ENCODE measurements at regions not wholly inside any gene's neighbourhood (a gene's known extent, or its start where the extent isn't known, plus 50 kb on each side); places are given as distances from the start of the nearest gene placed in this dataset.

- DNase-seq (ENCODE audit: low read depth, low spot score) = no peak
Observed at GRCh38 chr13:106351251-106351650, 184.2 kb downstream of the EFNB2 start.

GRCh38 chr13:106350208-106350607 is 185.3 kb downstream of the EFNB2 start:
- peak; percentile 51 for DNase-seq (ENCODE audit: low read depth, low spot score)

GRCh38 chr13:106349080-106349931 is 186.2 kb downstream of the EFNB2 start:
- peak; percentile 71 for DNase-seq (ENCODE audit: low read depth, low spot score)

DNA sequence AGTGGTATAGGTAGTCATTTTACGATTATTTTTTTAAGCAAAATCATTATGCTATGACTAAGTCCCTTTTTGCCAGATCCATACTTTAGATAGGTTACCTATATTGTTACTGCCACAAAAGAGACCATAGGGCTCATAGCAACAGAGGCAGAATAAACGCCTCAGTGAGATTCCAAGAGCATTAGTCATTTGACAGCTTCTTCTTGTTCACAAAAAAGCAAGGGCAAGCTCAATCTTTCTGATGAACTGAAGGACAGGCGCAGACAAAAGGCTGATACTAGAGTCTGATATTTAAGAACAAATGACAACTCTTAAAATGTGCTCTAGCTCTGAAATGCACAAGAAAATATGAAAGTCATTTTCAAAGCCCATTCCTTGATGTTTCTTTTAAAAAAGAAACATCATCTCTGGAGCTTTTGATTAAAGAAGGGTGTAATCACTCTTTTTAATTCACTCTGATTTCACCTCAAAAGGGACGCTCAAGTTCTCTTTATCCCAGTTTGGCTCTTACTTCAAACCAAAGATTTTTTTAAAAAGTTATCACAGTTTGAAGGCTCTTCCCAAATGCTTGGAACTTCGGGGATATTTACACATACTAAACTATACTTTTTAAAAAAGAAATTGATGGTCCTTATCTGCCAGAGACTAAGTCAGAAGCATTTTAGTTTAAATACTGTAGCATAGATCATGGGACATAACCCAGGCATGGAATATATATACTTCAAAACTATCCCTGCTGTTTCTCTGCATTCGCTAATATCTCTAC is 187.2 kb downstream of the EFNB2 start:
- DNase-seq (ENCODE audit: low read depth, low spot score) = peak; percentile 84

GRCh38 chr13:106344342-106344741 is 191.1 kb downstream of the EFNB2 start:
- DNase-seq (ENCODE audit: low read depth, low spot score) = no peak

DNA sequence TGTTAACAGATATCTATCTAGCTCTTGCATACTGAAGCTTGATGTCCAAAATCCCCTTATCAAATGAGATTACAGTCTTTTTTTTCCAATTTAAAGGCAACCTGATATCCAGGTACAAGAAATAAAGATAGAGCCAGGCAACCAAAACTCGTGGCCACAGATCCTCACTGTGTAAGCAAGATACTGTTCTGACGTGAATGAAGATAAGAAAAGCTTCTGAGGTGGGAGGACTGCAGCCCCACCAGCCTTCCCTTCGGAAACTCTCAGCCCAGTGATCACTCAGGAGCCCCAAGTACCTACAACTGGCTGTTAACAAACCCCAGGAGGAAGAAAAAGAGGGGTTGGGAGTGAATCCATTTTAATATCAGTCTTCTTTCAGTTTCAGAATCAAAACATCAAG is 191.6 kb downstream of the EFNB2 start:
- DNase-seq (ENCODE audit: low read depth, low spot score) = no peak

DNA sequence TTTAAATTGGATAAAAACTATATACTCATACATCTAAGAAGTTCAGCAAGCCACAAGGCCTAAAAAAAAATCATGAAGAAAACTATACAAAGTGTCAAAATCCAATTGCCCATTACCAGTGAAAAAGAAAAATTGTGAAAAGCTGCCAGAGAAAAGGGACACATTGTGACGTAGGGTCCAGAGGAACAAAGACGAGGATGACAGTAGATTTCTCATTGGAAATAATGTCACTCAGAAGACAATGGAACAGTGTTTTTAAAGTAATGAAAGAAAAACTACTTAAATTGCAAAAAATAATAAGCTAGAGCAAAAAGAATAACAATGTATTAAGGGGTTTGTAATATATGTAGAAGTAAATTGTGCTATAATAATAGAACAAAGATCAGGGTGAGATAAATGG is 195.2 kb downstream of the EFNB2 start:
- DNase-seq (ENCODE audit: low read depth, low spot score) = no peak

DNA sequence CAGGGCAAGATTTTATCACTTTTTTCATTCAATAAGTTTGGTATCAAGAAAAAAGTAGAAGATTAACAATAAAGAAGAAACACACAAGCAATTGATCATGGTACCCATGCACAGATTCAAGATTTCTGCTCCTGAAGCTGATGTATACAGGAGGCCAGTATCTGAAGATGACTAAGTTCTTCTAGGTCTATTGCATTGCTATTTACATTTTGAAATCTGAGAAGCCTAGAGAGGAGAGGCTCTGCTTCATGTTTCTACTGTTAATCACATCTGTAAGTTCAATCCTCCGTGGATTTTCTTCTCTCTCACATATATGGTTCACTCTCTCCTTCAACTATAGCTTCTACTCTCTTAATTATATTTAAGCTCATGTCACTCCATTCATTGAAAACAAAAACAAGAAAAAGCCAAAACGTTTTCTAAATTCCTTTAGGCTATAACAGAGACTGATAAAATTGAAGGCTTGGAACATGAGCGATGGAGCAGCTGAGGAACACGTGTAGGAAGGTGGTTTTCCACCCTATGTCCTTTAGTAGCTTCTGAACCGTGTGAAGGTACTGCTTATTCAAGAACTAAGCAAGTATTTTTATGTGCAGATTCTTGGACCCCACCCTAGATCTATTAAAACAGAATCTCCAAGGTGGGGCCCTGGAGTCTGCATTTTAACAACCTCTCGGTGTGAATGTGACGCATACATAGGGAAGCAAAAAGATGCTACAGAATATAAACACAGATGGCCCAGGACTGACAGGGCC is 198.2 kb downstream of the EFNB2 start:
- DNase-seq (ENCODE audit: low read depth, low spot score) = no peak

- no peak for DNase-seq (ENCODE audit: low read depth, low spot score)
Observed at GRCh38 chr13:106336668-106337067, 198.8 kb downstream of the EFNB2 start.

- DNase-seq (ENCODE audit: low read depth, low spot score) = no peak
Observed at GRCh38 chr13:106332621-106333020, 202.8 kb downstream of the EFNB2 start.

DNA sequence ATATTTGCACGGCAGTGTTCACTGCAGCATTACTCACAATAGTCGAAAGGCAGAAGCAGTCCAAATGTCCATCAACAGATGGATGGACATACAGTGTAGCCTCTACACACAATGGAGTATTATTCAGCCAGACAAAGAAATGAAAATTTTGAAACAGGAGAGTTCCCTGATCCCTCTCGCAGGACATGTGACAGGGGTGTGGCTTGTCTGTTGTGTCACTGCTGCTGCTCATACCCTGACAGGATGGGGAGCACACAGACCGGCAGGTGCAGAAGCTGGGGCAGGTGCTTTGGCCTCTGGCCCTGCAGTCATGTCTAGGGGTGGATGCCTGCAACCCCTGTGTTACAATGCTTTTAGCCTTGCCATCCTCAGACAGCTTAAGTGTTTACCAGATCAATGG is 204.3 kb downstream of the EFNB2 start:
- no peak for DNase-seq (ENCODE audit: low read depth, low spot score)

- DNase-seq (ENCODE audit: low read depth, low spot score) = no peak
Observed at GRCh38 chr13:106329941-106330340, 205.5 kb downstream of the EFNB2 start.

DNA sequence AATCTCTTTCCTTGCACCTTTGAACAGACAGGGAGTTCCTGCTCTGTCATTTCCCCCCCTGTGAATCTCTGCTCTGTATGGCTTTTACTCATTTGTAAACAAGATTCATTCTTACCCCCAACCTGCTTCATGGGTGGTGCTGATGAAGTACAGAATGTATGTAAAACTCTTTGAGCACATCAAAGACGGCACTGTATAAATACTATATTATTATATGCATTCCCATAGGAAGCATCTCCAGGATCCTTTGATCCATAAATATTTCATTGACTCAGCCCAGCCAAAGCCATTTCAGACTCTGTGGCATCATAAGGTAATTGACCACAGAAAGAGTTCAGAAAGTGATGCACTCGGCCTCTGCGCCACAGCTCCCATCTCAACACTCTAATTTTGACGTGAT is 208.7 kb downstream of the EFNB2 start:
- no peak for DNase-seq (ENCODE audit: low read depth, low spot score)

GRCh38 chr13:106324444-106324843 is 211.0 kb downstream of the EFNB2 start:
- no peak for DNase-seq (ENCODE audit: low read depth, low spot score)

DNA sequence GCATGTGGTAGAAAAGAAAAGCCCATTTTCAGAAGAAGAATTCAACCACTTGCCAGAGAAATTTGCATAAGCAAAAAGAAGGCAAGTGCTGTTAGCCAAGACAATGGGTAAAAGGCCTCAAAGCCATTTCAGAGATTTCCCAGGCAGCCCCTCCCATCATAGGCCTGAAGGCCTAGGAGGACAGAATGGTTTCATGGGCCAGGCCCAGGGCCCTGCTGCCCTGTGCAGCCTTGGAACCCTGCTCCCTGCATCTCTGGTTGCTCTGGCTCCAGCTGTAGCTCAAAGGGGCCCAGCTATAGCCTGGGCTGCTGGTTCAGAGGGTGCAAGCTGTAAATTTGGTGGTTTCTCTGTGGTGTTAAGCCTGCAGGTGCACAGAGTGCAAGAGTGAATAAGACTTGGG is 212.8 kb downstream of the EFNB2 start:
- DNase-seq (ENCODE audit: low read depth, low spot score) = no peak

- peak; percentile 91 for DNase-seq (ENCODE audit: low read depth, low spot score)
Observed at GRCh38 chr13:106318941-106319411, 216.5 kb downstream of the EFNB2 start.

GRCh38 chr13:106314417-106314816 is 221.0 kb downstream of the EFNB2 start:
- no peak for DNase-seq (ENCODE audit: low read depth, low spot score)

DNA sequence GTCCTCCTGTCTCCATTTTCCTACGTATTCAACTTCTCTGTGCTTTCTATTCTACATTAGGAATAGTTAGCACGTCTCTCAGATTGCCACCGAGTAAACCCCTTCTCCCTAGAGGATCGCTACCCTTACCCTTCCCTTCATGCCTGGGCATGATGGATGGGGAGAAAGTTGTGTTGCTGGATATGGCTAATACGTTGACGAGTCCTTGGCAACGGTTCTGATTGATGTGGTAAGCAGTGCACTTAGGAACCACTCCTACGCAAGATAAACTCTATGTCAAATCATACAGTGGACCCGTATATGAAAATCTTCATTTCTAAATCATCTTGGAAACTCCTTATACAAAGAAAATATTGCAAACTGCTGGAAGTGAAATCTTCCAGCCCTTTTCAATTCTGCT is 224.5 kb downstream of the EFNB2 start:
- no peak for DNase-seq (ENCODE audit: low read depth, low spot score)

GRCh38 chr13:106310291-106310865 is 225.1 kb downstream of the EFNB2 start:
- DNase-seq (ENCODE audit: low read depth, low spot score) = no peak

DNA sequence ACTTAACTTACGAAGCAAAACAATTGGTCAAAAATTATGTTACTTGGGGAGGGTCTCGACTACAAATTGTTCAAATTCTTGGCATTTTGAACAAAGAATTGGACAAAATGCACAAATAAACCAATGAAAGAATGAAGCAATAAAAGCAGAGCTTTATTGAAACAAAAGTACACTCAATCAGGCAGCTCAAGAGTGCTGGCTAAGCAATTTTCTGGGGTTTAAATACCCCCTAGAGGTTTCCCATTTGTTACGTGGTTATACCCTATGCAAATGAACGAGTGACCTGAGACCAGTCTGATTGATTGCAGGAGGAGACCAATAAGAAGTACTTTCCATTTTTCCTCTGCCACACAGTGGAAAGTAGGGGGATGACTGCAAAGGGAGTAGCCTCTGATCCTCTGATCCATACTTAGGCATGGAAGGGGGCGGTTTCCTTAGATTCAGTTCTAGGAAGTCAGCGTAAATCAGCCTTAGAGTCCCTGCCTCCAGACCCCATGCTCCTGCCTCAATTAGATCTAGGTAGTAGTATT is 228.6 kb downstream of the EFNB2 start:
- DNase-seq (ENCODE audit: low read depth, low spot score) = no peak

GRCh38 chr13:106302843-106303242 is 232.6 kb downstream of the EFNB2 start:
- no peak for DNase-seq (ENCODE audit: low read depth, low spot score)
